ENCODE measurements at regions not wholly inside any gene's neighbourhood (a gene's known extent, or its start where the extent isn't known, plus 50 kb on each side); places are given as distances from the start of the nearest gene placed in this dataset.

- no peak for TF ChIP-seq CTCF (IDR thresholded peaks at IDR 0.05)
- TF ChIP-seq POLR2A (IDR thresholded peaks at IDR 0.05) = no peak
- TF ChIP-seq POLR2AphosphoS5 (IDR thresholded peaks at IDR 0.05) = no peak
- no peak for TF ChIP-seq EP300 (IDR thresholded peaks at IDR 0.05)
Observed at GRCh38 chr6:11432091-11432490, 105.5 kb upstream of the TMEM170B start.

All from upper lobe of left lung (tissue), 4 donors.